Astrocyte (in vitro differentiated cells and primary cell): ENCODE measurements at regions not wholly inside any gene's neighbourhood (a gene's known extent, or its start where the extent isn't known, plus 50 kb on each side); places are given as distances from the start of the nearest gene placed in this dataset.

Source experiments
- CTCF ChIP-seq: IDR thresholded peaks from 2 replicates; pipeline ENCODE4 v1.5.1; 2011; ENCODE audit warnings: low read depth, mild to moderate bottlenecking, inconsistent platforms, low read length, moderate library complexity; ENCODE audit not compliant: insufficient read depth
- EZH2 ChIP-seq: IDR thresholded peaks from 2 replicates; pipeline ENCODE4 v1.6.1; 2012; ENCODE audit warnings: mild to moderate bottlenecking, low read length, inconsistent platforms; ENCODE audit not compliant: insufficient read depth

GRCh38 chr7:110522761-110523200 is 568.1 kb upstream of the LRRN3 start:
- TF ChIP-seq CTCF (no peak), EZH2 (no peak)
